ENCODE measurements at regions not wholly inside any gene's neighbourhood (a gene's known extent, or its start where the extent isn't known, plus 50 kb on each side); places are given as distances from the start of the nearest gene placed in this dataset.
"Not testable (repeated sequence)": the region's sequence is repeated elsewhere in the genome, so short reads cannot be mapped to it uniquely, and the experiment has no call there.

DNA sequence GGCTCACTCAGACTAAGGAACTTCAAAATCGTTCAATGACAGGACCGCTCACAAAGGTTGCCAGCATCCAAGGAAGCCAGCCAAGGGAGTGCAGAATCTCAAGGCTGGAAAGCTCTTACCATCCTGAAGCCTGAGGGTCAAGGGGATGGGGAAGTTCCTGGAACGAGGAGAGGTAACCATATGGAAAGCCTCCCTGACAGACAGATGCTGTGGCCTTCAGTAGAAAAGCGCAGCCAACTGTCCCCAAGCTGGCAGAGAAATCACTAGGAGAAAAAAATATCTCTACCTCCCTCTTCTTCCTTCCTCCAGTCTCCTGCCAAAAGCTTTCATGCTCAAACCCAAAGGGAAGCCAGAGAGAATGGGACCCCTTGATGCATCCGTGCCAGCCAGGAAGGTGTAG is 90.5 kb upstream of the RANBP3L start:
- intact Hi-C loops (cut with DNase I; ENCODE audit: low total_unique reads) = no loop called here
- H3K27ac ChIP-seq = peak overlapping the region in 1 of 5 donors; percentile 20
- H3K27me3 ChIP-seq = no peaks in the 10 kb centered on the region
- no peak for DNase-seq
- no peak overlapping the region for H3K4me3 ChIP-seq
- H3K4me1 ChIP-seq = peaks cover 0 to 19% (median 8%) of the 10 kb centered on the region in 4 donors
- WGBS, 5 donors = 67 to 87% (median 82%) methylated on average over 5 of the region's 5 CpGs
- H3K9me3 ChIP-seq = no peaks in the 10 kb centered on the region
- no peaks in the 10 kb centered on the region for H3K36me3 ChIP-seq
- TF ChIP-seq EP300 (IDR thresholded peaks at IDR 0.05) = no peak
- no peak for TF ChIP-seq POLR2AphosphoS5 (IDR thresholded peaks at IDR 0.05)
- TF ChIP-seq POLR2A (IDR thresholded peaks at IDR 0.05) = no peak
- TF ChIP-seq, protein P1, sequence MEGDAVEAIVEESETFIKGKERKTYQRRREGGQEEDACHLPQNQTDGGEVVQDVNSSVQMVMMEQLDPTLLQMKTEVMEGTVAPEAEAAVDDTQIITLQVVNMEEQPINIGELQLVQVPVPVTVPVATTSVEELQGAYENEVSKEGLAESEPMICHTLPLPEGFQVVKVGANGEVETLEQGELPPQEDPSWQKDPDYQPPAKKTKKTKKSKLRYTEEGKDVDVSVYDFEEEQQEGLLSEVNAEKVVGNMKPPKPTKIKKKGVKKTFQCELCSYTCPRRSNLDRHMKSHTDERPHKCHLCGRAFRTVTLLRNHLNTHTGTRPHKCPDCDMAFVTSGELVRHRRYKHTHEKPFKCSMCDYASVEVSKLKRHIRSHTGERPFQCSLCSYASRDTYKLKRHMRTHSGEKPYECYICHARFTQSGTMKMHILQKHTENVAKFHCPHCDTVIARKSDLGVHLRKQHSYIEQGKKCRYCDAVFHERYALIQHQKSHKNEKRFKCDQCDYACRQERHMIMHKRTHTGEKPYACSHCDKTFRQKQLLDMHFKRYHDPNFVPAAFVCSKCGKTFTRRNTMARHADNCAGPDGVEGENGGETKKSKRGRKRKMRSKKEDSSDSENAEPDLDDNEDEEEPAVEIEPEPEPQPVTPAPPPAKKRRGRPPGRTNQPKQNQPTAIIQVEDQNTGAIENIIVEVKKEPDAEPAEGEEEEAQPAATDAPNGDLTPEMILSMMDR (IDR thresholded peaks at IDR 0.05) = no peak

DNA sequence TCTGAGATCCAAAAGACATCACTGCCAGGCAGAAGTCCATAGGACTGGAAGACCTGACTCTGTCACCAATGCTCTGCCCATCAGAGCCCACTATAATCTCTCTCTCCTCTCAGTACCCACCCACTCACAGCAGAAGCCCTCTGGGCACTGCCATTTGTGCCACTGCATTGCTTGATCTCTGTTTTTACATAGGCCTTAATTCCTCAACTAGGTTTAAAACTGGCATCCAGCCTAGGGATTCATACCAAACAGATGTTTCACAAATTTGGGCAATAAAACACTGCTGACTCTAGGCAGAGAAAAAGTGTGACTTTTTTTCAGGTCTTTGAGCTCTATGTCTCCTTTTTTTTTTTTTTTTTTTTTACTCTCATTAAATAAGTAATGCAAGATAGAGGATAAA is 91.1 kb upstream of the RANBP3L start:
- intact Hi-C loops (cut with DNase I; ENCODE audit: low total_unique reads) = no loop called here
- peaks cover 0 to 20% (median 8%) of the 10 kb centered on the region in 4 donors for H3K4me1 ChIP-seq
- no peaks in the 10 kb centered on the region for H3K9me3 ChIP-seq
- TF ChIP-seq, protein P1 (IDR thresholded peaks at IDR 0.05) = no peak
- no peak for DNase-seq
- H3K4me3 ChIP-seq = no peak overlapping the region
- no peaks in the 10 kb centered on the region for H3K27me3 ChIP-seq
- peak overlapping the region in 1 of 5 donors; percentile 20 for H3K27ac ChIP-seq
- no peaks in the 10 kb centered on the region for H3K36me3 ChIP-seq

DNA sequence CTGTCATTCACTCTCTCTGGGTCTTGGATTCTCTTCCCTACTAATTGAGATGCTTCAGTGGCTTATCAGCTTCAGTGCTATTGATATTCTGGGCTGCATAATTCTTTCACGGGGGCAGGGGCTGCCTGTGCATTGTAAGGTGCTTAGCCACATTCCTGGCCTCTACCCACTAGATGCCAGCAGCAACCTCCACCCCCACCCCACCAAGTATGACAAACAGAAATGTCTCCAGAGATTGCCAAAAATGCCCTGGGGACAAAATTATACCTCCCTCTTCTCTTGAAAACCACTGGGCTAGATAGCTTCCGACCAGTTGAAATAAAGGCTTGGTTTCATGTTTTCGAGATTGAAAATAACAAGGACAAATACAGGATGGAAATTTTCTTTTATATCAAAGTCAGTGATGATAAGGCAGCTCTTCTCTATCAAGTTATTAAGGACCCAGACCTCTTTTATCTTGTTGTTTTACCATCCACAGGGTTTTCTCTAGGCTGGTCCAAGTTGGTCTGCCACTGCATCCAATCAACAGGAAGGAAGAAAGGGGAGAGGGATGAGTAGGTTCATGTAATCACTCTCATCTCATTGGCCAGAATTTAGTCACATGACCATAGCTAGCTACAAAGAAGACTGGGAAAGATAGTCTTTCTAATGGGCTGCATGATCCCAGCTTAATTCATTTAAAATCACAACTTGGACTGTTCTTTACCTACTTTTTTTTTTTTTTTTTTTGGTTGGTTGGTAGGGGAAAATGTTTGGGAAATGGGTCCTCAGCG is 92.1 kb upstream of the RANBP3L start:
- DNase-seq = no peak
- intact Hi-C loops (cut with DNase I; ENCODE audit: low total_unique reads) = no loop called here
- no peak overlapping the region for H3K27ac ChIP-seq
- TF ChIP-seq, protein P1 (IDR thresholded peaks at IDR 0.05) = no peak
- TF ChIP-seq POLR2A (IDR thresholded peaks at IDR 0.05) = no peak
- TF ChIP-seq POLR2AphosphoS5 (IDR thresholded peaks at IDR 0.05) = no peak
- H3K9me3 ChIP-seq = no peaks in the 10 kb centered on the region
- no peaks in the 10 kb centered on the region for H3K36me3 ChIP-seq
- no peak overlapping the region for H3K4me3 ChIP-seq
- H3K4me1 ChIP-seq = peaks cover 0 to 20% (median 8%) of the 10 kb centered on the region in 4 donors
- H3K27me3 ChIP-seq = no peaks in the 10 kb centered on the region
- 69 to 84% (median 78%) methylated on average over 4 of the region's 4 CpGs for WGBS, 5 donors

DNA sequence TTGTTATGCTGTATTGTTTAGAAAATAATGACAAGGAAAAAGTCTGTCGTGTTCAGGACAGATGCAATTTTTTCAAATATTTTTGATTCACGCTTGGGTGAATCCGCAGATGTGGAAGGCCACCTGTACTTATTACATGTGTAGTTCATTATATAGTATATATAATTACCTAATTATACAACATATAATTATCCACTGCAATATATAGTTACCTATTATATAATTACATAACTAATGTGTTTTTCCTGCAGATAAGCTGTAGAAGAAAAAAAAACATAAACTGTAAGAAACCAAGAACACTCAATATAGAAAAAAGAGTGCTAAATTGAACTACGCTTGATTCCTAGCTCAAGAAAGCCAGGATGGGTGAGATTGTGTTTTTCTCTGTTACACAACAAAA is 93.6 kb upstream of the RANBP3L start:
- H3K27me3 ChIP-seq = no peaks in the 10 kb centered on the region
- no peak for DNase-seq
- intact Hi-C loops (cut with DNase I; ENCODE audit: low total_unique reads) = no loop called here
- no peaks in the 10 kb centered on the region for H3K9me3 ChIP-seq
- WGBS, 5 donors = 88 to 95% (median 91%) methylated on average over 4 of the region's 4 CpGs
- no peaks in the 10 kb centered on the region for H3K36me3 ChIP-seq
- no peak for TF ChIP-seq EP300 (IDR thresholded peaks at IDR 0.05)
- TF ChIP-seq, protein P1 (IDR thresholded peaks at IDR 0.05) = no peak
- no peak for TF ChIP-seq POLR2AphosphoS5 (IDR thresholded peaks at IDR 0.05)
- no peak for TF ChIP-seq POLR2A (IDR thresholded peaks at IDR 0.05)
- no peak overlapping the region for H3K27ac ChIP-seq
- H3K4me1 ChIP-seq = peaks cover 0 to 20% (median 8%) of the 10 kb centered on the region in 4 donors
- no peak overlapping the region for H3K4me3 ChIP-seq

DNA sequence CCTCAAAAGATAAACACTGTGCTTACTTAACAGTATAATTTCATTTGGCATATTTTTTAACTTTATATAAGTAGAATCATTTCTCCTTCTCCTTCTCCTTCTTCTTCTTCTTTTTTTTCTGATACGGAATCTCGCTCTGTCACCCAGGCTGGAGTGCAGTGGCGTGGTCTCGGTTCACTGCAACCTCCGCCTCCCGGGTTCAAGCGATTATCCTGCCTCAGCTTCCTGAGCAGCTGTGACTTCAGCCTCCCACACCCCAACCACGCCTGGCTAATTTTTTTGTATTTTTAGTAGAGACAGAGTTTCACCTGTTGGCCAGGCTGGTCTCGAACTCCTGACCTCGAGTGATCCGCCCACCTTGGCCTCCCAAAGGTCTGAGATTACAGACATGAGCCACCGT is 94.2 kb upstream of the RANBP3L start:
- H3K4me3 ChIP-seq; H3K27ac ChIP-seq; intact Hi-C loops (cut with DNase I; ENCODE audit: low total_unique reads); H3K36me3 ChIP-seq; H3K9me3 ChIP-seq; H3K27me3 ChIP-seq; DNase-seq: not testable (repeated sequence)
- WGBS, 5 donors = 66 to 75% (median 73%) methylated on average over 12 of the region's 12 CpGs
- H3K4me1 ChIP-seq = peaks cover 0 to 20% (median 8%) of the 10 kb centered on the region in 4 donors

Data from stomach (tissue), 8 donors.